T-helper 1 cell treated with Interleukin-12 subunit alpha and Interleukin-12 subunit beta and Interleukin-4 antibody, amounts not matched to agents 30 ng/mL and 1 ng/mL, for 36 hours (primary cell): ENCODE measurements at regions not wholly inside any gene's neighbourhood (a gene's known extent, or its start where the extent isn't known, plus 50 kb on each side); places are given as distances from the start of the nearest gene placed in this dataset.
"Not testable (repeated sequence)": the region's sequence is repeated elsewhere in the genome, so short reads cannot be mapped to it uniquely, and the experiment has no call there.

Experiments
- intact Hi-C: fragments of 100-400 bp; cut with micrococcal nuclease; formaldehyde crosslinking; loops from one replicate; pipeline ENCODE4 v1.15.1; 2024

DNA sequence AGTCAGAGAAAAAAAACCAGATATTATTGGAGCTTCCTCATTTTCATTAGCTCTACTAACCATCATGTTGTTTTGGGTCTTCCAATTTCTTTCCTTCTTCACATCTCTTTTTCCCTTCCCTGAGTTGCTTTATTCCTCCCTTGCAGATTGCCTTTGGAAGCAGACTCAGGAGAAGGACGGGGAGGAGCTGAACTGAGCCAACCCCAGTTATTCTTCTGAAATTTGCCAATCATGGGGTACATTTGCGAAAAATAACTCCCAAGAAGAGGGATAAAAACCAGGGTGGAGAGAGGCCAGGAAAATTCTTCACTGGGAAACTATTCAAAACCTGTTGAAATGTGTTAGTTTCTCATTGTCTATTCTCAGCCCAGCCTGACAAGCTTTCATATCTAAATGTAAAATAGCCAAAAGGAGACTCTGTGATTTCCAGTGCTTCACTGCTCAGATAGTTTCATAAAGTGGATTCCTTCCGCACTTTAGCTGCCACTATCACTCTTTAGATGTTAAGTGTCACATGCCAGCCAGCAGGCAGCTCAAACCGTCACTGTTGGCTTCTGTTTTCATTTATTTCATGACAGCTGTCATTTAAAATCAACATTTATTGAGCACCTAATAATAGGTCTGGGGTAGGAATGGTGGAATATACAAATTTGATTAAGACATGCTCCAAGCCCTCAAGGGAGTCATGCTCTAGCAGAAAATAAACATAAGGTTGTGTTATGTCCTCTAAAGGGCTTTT lies 204.5 kb downstream of the SREK1 start:
- intact Hi-C loops: no loop called here

DNA sequence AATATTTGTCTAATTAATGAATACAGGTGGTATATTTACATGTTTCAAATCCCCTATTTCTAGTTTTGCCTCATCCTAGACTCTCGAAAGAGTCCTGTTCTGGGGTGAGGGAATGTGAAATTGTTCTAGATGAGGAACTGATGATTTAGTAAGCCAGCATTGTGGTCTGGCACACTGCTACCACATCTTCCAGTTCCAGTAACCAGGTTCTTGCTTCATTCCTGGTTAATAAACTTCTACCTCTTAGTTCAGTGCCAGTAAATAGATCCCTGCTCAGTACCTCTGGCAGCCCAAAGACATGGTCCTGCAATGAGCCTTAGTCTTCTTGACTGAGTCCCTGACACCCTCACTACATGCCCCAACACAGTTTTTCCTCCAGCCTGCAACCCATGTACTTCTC lies 207.7 kb downstream of the SREK1 start:
- intact Hi-C loops: no loop called here

DNA sequence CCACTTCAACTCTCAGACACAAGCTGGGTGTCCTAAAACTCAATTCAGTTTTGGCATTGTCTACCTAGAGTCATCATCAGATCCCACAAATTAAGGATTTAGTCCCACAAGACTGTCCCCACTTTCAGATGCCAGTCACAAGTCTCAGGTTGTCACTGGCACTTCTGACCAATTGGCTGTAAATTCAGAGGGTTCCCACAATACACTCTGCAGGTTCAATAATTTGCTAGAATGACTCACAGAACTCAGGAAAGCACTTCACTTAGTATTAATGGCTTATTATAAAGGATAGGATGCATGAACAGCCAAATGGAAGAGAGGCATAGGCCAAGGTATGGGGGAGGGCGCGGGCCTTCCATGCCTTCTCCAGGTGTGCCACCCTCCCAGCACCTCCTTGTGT lies 209.1 kb downstream of the SREK1 start:
- intact Hi-C loops: no loop called here

DNA sequence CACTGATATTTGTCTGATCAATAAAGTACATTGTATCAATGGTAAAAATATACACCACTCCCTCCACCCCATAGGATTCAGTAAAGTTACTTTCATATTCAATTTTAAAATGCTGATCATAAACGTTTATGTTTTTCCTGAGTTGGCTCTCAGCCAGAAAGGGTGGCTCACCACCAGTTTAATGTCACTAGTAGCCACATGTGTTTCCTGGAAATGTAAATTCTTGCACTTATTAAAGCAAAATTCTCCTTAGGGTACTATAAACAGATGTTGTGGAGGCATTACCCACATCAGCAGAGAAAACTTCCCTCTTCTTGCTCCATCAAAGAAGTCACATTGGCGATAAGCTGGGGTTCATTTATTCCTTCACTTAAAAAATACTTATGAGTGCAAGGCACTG lies 210.3 kb downstream of the SREK1 start:
- intact Hi-C loops: no loop called here

DNA sequence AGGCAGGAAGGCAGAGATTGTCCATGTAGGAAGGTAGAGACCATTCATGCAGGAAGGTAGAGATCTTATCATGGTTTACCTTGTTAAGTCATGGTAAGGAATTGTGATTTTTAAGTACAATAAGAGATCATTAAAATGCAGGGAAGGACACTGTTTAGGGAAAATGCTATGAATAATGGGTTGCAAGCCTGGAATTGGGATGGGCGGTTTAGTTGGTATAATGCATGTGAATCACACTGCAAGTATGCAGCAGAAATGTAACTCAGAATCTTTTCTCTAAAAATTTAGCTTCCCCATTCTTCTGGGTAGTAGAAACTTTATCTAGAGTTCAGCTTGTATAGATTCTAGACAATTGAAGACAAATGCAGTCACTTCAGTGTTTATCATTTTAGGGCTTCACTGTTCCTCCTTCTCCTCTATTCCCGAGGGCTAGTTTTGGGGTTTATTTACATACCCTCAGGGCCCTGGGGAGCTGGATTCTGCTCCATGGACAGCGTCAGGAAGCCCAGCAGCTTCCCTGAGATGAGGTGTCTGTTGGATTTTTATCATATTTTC lies 212.0 kb downstream of the SREK1 start:
- intact Hi-C loops: no loop called here

DNA sequence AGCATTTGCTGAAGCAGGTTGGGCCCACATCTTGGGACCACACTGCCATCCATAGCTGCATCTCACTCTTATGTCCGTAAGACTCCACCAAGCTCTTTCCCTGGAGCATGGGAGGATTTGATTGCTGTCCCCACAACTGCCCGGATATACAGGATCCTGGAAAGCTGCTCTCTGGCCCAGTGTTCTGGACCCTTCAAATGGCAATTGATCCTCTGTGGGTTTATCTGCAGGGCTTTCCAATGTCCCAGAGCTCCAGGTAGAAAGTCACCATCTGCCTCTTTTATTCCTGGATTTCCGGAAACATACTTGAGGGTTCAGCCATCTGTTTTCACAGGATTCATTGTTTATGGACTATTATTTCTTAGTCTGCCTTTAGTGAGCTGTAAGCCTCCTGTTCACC lies 214.6 kb downstream of the SREK1 start:
- intact Hi-C loops: no loop called here

DNA sequence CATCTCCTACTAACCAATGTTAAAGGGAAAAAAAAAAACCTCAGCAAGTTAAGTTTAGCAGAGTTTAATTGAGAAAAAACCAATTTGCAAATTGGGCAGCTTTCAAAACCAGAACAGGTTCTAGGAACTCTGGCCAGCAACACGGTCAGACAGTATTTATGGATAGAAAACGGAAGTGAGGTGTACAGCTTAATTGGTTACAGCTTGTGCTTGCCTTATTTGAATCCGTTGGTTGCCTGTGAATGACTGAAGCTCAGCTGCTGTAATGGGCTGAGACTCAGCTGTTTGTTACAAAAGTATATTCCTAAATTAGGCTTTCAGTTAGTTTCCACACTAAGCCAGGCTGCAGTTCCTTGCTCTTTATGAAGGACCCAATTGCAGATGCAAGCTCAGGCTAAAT lies 217.0 kb downstream of the SREK1 start:
- intact Hi-C loops: no loop called here

DNA sequence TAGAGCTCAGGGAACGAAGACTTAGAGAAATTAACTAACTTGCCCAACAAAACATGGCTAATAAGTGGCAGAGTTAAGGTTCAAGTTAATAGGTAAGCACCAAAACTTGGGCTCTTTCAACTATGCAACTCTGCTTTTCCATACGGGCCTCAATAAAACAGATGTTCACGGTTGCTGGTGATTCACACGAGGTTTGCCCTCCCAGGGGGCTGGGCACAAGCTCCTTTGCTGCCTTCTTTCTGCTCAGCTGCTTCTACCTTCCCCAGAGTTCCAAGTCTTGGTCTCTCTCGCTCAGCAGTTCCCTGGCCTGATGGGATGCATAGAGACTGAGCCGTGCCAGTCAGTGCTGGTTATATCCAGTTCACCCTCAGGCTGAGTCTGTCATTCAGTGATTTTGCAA lies 217.9 kb downstream of the SREK1 start:
- intact Hi-C loops: no loop called here

DNA sequence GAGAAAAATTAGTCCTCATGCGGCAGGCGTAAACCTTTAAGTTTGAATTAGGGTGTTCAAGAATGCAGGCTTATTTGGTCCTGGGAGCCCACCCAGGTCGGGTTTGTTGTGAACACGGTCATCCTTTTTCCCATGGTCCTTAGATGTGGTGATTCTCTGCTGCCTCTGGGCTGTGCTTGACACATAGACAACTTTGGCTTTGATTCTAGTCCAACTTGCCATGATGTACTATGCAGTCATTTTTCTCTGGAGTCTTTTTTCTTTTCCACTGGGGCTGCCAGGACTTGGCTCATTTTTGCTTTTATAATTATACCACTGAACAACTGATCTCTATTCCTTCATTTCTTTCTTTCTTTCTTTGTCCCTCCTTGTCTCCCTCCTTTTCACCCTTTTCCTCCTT lies 218.6 kb downstream of the SREK1 start:
- intact Hi-C loops: no loop called here

DNA sequence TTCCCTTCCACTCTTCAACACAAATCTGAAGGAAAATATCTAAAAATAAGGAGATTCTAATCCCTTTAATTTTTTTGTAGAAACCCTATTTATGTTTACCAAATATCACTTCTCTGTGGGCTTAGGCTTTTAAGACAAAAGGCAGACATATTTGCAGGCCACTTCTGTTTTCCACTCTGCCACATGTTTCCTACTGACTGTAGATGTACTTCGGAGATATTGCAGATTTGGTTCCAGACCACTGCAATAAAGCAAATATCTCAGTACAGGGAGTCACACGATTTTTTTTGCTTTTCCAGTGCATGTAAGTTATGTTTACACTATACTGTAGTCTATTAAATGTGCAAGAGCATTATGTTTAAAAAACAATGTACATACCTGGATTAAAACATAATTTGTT lies 219.0 kb downstream of the SREK1 start:
- intact Hi-C loops: no loop called here

DNA sequence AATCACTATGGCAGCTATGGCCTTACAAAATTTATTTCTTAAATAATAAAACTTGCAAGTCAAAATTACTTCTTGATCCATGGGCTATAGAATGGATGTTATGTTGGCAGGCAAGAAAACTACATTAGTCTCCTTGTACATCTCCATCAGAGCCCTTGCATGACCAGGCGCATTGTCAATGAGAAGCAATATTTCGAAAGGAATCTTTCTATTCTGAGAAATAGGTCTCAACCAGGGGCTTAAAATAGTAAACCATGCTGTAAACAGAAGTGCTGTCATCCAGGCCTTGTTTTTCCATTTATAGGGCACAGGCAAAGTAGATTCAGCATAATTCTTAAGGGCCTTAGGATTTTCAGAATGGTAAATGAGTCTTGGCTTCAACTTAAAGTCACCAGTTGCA lies 220.1 kb downstream of the SREK1 start:
- intact Hi-C loops: no loop called here

DNA sequence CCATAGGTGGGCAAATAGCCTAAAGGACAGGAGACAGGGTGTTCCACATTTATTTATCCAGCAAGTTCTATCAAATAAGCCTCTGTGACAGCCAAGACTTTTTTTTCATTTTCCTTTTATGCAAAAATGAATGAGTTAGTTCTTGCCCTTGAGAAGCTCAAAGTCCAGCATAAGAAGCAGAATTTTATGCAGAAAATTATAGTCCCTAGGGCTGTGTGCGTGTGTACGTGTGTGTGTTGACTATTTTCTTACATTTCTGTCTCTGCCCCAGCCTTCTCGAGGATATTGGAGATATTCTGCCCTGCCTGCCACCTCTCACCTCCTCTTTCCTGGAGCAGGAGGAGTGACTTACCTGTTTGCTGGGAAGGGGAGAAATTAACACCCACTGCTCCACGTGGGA lies 221.9 kb downstream of the SREK1 start:
- intact Hi-C loops: no loop called here

DNA sequence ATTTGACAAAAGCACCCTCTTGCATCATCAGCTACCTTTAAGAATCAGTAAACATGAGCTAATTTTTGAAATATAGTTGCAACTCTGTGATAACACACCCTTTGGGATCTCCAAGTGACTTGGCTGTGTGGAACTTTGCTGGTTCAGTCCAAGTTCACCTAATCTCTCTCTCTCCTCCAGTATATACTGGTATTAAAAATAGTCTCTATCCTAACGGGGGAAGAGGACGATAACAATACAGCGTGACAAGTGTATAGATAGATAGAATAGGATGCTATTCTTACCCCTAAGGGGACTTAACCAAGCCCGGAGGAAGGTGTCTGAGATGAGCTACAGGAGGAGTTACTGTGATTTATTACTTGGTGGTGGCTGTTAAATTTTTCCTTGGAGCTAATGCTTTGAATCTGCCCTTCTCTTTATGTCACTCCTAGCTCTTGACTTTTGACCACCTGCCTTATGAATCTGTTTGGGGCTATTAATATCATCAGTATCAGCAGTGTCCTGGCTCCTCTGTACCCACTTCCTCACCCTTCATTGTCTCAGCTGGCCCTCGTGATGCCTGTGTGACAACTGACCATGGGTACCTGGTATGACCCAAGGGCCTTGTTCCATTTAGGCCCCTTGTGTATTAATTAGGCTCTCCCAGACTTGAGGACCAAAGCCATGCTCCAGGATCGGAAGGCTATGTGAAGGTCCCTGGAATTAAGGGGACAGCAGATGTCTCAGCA lies 223.9 kb downstream of the SREK1 start:
- intact Hi-C loops: no loop called here

DNA sequence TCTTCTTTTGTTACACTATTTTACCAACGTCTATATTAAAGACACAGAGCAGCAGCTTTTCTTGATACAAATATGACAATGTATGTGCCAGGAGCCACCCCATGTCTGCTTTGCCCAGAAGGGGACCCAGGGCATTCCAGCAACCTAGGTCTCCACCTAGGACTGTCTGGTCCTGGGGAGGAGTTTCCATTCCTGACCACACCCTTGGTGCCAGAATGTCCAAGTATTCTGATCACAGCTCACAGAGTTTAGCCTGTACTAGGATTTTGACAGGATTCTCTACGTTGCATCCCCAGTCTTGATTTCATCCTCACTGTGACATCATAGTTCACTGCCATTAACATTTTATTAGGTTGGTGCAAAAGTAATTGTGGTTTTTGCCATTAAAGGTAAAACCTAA lies 224.7 kb downstream of the SREK1 start:
- intact Hi-C loops: no loop called here

DNA sequence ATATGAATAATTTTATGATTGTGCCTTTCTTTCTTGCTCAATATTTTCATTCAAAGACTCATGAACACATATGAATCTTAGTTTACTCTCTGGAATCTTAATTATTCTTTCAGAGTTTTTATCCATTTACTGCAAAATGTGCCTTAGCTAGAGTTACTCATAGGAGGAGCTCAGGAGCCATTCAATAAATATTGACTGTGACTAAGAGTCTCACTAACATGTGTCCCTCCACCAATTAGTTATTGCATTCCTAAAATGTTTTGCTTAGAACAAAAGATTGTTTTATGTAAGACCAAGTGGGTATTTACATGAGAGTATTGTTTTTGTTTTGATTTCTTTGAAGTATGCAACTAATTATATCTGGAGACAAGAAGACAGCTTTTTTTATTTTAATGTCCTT lies 218.4 kb upstream of the MAST4 start:
- intact Hi-C loops: no loop called here

DNA sequence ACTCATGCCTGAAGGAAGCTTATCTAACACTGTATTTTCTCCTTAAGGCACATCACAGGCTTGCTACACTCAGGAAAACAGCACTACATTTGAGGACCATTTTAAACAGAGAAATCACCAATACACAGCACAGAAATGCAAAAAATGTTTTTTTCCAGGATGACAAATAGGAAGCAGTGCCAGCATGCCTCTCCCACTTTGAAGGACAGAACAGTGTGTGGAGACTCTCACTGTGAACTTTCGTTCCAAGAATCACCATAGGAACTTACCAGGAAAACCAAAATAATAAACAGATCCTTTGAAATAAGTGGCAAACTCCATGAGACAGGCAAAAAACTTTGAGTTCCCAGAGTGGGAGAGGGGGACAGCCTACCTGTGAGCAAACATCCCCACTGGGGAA lies 217.8 kb upstream of the MAST4 start:
- intact Hi-C loops: no loop called here

DNA sequence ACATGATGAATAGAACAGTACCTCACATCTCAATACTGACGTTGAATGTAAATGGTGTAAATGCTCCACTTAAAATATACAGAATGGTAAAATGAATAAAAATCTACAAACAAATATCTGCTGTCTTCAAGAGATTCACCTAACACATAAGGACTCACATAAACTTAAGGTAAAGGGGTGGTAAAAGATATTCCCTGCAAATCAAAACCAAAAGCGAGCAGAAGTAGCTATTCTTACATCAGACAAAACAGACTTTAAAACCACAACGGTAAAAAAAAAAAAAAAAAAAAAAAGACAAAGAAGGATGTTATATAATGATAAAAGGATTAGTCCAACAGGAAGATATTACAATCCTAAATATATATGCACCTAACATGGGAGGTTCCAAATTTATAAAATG lies 214.0 kb upstream of the MAST4 start:
- intact Hi-C loops: no loop called here

DNA sequence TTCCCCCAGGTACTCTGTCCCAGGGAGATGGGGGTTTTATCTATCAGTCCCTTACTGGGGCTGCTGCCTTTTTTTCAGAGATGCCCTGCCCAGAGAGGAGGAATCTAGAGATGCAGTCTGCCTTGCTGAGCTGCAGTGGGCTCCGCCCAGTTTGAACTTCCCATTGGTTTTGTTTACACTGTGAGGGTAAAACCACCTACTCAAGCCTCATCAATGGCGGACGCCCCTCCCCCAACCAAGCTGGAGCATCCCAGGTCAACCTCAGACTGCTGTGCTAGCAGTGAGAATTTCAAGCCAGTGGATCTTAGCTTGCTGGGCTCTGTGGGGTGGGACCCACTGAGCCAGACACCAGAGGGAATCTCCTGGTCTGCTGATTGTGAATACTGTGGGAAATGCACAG lies 191.0 kb upstream of the MAST4 start:
- intact Hi-C loops: not testable (repeated sequence)

DNA sequence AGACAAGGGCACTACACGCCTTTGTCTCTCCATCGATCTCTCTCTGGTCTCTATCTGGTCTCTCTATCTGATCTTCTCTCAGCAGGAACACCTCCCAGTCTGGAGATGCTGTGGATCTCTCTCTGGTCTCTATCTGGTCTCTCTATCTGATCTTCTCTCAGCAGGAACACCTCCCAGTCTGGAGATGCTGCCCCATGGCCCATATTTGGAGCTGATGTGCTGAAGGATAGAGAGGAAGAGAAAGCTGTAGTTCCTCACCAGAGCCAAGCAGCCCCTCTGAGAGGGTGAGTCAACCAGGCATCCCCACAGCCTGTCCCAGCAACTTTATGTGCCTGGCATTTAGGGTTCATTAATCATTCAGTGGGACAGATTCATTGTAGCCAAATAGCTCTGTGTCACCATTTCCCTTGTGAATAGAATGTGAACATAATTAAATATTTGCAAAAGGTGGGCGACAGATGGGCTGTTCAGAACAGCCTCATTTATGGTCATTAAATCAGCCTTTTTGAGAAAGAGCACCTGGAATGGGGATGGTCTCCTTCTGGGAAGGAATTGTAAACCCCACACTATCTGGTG lies 189.3 kb upstream of the MAST4 start:
- intact Hi-C loops: no loop called here

DNA sequence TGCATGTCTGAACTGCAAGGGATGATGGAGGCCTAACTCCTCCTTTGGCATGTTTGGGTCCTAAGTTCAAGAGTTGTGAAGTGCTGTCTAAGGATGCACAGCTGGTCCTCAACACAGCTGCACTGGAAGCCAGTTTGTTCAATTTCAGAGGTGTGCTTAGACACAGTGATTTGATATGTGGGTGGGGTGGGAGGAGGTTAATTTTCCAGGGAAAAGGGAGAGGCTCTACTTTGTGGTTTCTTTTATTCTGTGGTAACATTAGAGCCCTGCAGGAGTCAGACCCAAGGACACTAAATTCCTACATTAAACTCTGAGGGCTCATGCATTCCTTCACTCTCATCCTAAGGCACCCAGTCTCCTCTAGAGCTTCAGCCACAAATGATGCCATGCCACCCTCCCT lies 188.4 kb upstream of the MAST4 start:
- intact Hi-C loops: no loop called here

DNA sequence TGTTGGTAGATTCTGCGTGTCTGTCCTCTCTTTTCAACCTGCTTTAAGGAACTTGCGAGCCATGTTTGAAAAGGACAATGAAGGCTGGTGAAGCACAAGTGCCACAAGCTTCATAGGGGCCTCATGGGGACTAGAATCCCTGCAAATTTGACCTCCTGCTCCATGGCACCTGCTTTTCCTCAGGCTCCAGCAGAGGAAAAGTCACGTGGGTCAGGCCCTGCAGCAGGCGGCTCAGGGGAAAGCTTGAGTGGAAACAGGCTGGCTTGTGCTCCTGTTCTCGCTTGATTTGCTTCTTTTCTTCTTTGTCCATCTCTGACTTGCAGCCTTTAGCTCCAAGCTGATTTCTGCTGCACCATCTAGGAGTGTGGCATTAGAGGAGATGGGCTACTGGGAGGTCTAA lies 187.6 kb upstream of the MAST4 start:
- intact Hi-C loops: no loop called here

DNA sequence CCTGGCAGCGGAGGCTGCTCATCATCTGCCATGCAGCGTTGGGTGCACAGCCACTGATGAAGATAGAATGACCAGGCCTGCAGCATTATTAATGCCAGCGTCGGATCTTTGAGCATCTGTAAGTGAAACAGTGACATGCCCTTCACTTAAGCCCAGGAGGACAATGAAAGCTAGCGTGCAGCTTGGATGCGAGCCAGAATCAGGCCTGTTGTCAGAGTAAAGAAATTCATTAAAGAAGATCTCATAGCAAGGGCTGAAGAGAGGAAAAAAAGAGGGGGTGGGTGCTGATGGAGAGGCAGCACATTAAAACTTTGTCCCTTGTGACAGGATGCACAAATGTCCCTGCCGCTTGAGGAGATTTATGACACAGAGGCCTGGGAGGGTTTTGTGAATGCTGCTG lies 186.1 kb upstream of the MAST4 start:
- intact Hi-C loops: no loop called here

DNA sequence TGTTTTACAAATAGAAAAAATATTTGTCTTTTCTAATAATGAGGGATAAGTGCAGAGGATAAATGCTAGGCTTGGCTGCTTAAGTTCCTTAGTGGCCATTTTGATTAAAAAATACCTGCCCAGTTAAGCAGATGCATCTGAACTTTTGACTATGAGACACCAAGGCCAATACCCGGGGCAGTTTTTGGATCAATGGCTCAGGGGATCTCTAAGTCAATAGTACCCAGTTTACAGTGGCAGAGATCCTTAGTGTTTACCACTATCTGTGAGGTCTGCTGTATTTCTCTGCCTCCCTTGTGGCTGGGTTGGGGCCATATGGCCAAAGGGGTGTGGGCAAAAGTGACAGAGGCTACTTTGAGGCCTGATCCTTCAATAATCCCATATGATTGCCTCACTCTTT lies 184.5 kb upstream of the MAST4 start:
- intact Hi-C loops: no loop called here
